GM23248 (cell line): ENCODE measurements at regions not wholly inside any gene's neighbourhood (a gene's known extent, or its start where the extent isn't known, plus 50 kb on each side); places are given as distances from the start of the nearest gene placed in this dataset.

Experiments
- EZH2 ChIP-seq: fragments of 200-600 bp; sonication (generic); IDR thresholded peaks from 2 replicates; pipeline ENCODE4 v1.6.1; 2018; ENCODE audit warnings: antibody characterized with exemption, mild to moderate bottlenecking; ENCODE audit not compliant: insufficient read depth, poor library complexity, severe bottlenecking
- EZH2phosphoT487 ChIP-seq: fragments of 200-600 bp; sonication (generic); IDR thresholded peaks from 2 replicates; pipeline ENCODE4 v1.6.1; 2018; ENCODE audit warnings: antibody characterized with exemption, moderate library complexity, mild to moderate bottlenecking, low read depth; ENCODE audit not compliant: insufficient read depth

- no peak for TF ChIP-seq EZH2
- no peak for TF ChIP-seq EZH2phosphoT487
These were observed 1138.8 kb upstream of the TMEFF2 start for GRCh38 chr2:193333539-193333938.
